GM12891 (cell line): ENCODE measurements at regions not wholly inside any gene's neighbourhood (a gene's known extent, or its start where the extent isn't known, plus 50 kb on each side); places are given as distances from the start of the nearest gene placed in this dataset.

Experiments used
- DNase-seq: peaks from one replicate; pipeline ENCODE4 v3.0.0; 2011; ENCODE audit warnings: low spot score; ENCODE audit not compliant: insufficient read length
- FAIRE-seq: peaks from 2 replicates; lab custom pipeline; 2011; peaks lifted over from hg19 to GRCh38; lab: Jason Lieb, UNC
- PAX5 ChIP-seq: IDR thresholded peaks from 2 replicates; pipeline ENCODE4 v1.6.1; 2011; ENCODE audit warnings: low read length, moderate library complexity, mild to moderate bottlenecking; ENCODE audit not compliant: insufficient read depth, severe bottlenecking
- POLR2A ChIP-seq: IDR thresholded peaks from 2 replicates; pipeline ENCODE4 v1.6.1; 2011; ENCODE audit warnings: low read depth, low read length, control low read depth
- POLR2AphosphoS5 ChIP-seq: IDR thresholded peaks from 2 replicates; pipeline ENCODE4 v1.6.1; 2011; ENCODE audit warnings: low read depth, low read length, control low read depth
- POU2F2 ChIP-seq: IDR thresholded peaks from 2 replicates; pipeline ENCODE4 v1.6.1; 2011; ENCODE audit warnings: low read depth, mild to moderate bottlenecking, control low read depth, low read length, moderate library complexity
- SPI1 ChIP-seq: IDR thresholded peaks from 2 replicates; pipeline ENCODE4 v1.6.1; 2011; ENCODE audit warnings: low read depth, low read length, control low read depth
- TAF1 ChIP-seq: IDR thresholded peaks from 2 replicates; pipeline ENCODE4 v1.6.1; 2011; ENCODE audit warnings: low read depth, low read length, control low read depth

GRCh38 chr18:57214976-57215375 lies 68.1 kb downstream of the BOD1L2 start:
- DNase-seq (no peak), FAIRE-seq (no peak)
- no peak for TF ChIP-seq TAF1

- FAIRE-seq (no peak), DNase-seq (no peak)
- TF ChIP-seq TAF1 (no peak), POU2F2 (no peak), SPI1 (no peak), POLR2A (no peak), PAX5 (no peak), POLR2AphosphoS5 (no peak)
Observed at GRCh38 chr18:57218281-57218680, 71.4 kb downstream of the BOD1L2 start.

- TF ChIP-seq TAF1: no peak
- TF ChIP-seq POLR2AphosphoS5: no peak
- TF ChIP-seq POU2F2: no peak
- no peak for TF ChIP-seq SPI1
- TF ChIP-seq PAX5: no peak
- no peak for TF ChIP-seq POLR2A
- DNase-seq: no peak
- FAIRE-seq: no peak
Observed at GRCh38 chr18:57219964-57220363, 73.1 kb downstream of the BOD1L2 start.

- TF ChIP-seq SPI1 (no peak), TAF1 (no peak), PAX5 (no peak), POLR2AphosphoS5 (no peak), POLR2A (no peak), POU2F2 (no peak)
- DNase-seq: no peak
- FAIRE-seq: no peak
Observed at GRCh38 chr18:57220480-57220879, 73.6 kb downstream of the BOD1L2 start.

GRCh38 chr18:57220930-57221483 lies 74.1 kb downstream of the BOD1L2 start:
- DNase-seq: no peak
- TF ChIP-seq SPI1 (no peak), POU2F2 (no peak), POLR2AphosphoS5 (no peak), POLR2A (no peak), TAF1 (no peak), PAX5 (no peak)
- FAIRE-seq: no peak

- no peak for FAIRE-seq
- DNase-seq: no peak
- TF ChIP-seq POLR2AphosphoS5: no peak
- TF ChIP-seq POU2F2: no peak
- no peak for TF ChIP-seq SPI1
- TF ChIP-seq TAF1: no peak
- TF ChIP-seq POLR2A: no peak
- no peak for TF ChIP-seq PAX5
Observed at GRCh38 chr18:57223144-57223870, 76.4 kb downstream of the BOD1L2 start.

GRCh38 chr18:57230861-57231585 lies 84.1 kb downstream of the BOD1L2 start:
- TF ChIP-seq POU2F2 (no peak), PAX5 (no peak), POLR2A (no peak), POLR2AphosphoS5 (no peak)
- FAIRE-seq (no peak), DNase-seq (no peak)

GRCh38 chr18:57231864-57232263 lies 85.0 kb downstream of the BOD1L2 start:
- DNase-seq: no peak
- TF ChIP-seq POU2F2: no peak
- no peak for TF ChIP-seq PAX5
- TF ChIP-seq SPI1: no peak
- TF ChIP-seq POLR2AphosphoS5: no peak
- FAIRE-seq: no peak

- TF ChIP-seq PAX5: no peak
- TF ChIP-seq POLR2A: no peak
- no peak for TF ChIP-seq TAF1
- TF ChIP-seq POU2F2: no peak
- TF ChIP-seq POLR2AphosphoS5: no peak
- no peak for TF ChIP-seq SPI1
- no peak for DNase-seq
- FAIRE-seq: no peak
Observed at GRCh38 chr18:57234346-57234745, 87.5 kb downstream of the BOD1L2 start.

- DNase-seq (no peak), FAIRE-seq (no peak)
- TF ChIP-seq POLR2A (no peak), SPI1 (no peak), POU2F2 (no peak), TAF1 (no peak), PAX5 (no peak), POLR2AphosphoS5 (no peak)
Observed at GRCh38 chr18:57241869-57242268, 95.0 kb downstream of the BOD1L2 start.
